ENCODE measurements at regions not wholly inside any gene's neighbourhood (a gene's known extent, or its start where the extent isn't known, plus 50 kb on each side); places are given as distances from the start of the nearest gene placed in this dataset.

DNA sequence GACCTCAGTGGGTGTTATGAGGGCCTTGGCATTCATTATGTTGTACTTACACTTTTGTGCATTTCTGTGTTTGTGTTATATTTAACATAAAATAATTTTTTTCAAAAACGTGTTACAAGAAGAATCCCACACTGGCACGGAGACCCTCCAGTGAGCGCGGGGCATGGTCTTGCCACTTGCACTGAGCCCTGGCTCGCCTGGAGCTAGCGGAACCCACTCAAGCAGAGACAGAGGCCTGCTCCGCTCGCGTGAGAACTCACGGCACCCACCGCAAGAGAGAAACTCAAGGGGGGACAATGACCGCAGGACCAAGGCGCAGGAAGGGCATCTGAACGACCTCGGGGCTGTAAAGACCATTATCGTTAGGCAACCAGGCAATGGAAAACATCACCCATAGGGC is 248.0 kb upstream of the SOX11 start:
- no peak for TF ChIP-seq ZNF597 (CRISPR knock-in tag; IDR thresholded peaks at IDR 0.05)
- no peak for TF ChIP-seq ATF6 (CRISPR knock-in tag; conservative IDR thresholded peaks at IDR 0.05)
- TF ChIP-seq ZNF570 (CRISPR knock-in tag; IDR thresholded peaks at IDR 0.05; ENCODE audit: borderline replicate concordance): no peak
- no peak for TF ChIP-seq HHEX (CRISPR knock-in tag; IDR thresholded peaks at IDR 0.05)
- no peak for TF ChIP-seq THRA (CRISPR knock-in tag; IDR thresholded peaks at IDR 0.05; ENCODE audit: borderline replicate concordance)
- TF ChIP-seq YEATS4 (CRISPR knock-in tag; IDR thresholded peaks at IDR 0.05; ENCODE audit: borderline replicate concordance): no peak
- TF ChIP-seq, protein P1, sequence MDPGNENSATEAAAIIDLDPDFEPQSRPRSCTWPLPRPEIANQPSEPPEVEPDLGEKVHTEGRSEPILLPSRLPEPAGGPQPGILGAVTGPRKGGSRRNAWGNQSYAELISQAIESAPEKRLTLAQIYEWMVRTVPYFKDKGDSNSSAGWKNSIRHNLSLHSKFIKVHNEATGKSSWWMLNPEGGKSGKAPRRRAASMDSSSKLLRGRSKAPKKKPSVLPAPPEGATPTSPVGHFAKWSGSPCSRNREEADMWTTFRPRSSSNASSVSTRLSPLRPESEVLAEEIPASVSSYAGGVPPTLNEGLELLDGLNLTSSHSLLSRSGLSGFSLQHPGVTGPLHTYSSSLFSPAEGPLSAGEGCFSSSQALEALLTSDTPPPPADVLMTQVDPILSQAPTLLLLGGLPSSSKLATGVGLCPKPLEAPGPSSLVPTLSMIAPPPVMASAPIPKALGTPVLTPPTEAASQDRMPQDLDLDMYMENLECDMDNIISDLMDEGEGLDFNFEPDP (CRISPR knock-in tag; conservative IDR thresholded peaks at IDR 0.05): no peak
- TF ChIP-seq ZNF207 (IDR thresholded peaks at IDR 0.05; ENCODE audit: borderline replicate concordance): no peak
- TF ChIP-seq AKAP8 (CRISPR knock-in tag; IDR thresholded peaks at IDR 0.05): no peak
- TF ChIP-seq, protein P2, sequence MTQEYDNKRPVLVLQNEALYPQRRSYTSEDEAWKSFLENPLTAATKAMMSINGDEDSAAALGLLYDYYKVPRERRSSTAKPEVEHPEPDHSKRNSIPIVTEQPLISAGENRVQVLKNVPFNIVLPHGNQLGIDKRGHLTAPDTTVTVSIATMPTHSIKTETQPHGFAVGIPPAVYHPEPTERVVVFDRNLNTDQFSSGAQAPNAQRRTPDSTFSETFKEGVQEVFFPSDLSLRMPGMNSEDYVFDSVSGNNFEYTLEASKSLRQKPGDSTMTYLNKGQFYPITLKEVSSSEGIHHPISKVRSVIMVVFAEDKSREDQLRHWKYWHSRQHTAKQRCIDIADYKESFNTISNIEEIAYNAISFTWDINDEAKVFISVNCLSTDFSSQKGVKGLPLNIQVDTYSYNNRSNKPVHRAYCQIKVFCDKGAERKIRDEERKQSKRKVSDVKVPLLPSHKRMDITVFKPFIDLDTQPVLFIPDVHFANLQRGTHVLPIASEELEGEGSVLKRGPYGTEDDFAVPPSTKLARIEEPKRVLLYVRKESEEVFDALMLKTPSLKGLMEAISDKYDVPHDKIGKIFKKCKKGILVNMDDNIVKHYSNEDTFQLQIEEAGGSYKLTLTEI (CRISPR knock-in tag; conservative IDR thresholded peaks at IDR 0.05): no peak
- no peak for TF ChIP-seq JUN (CRISPR knock-in tag; IDR thresholded peaks at IDR 0.05)
